HCT116 (cell line): ENCODE measurements at regions not wholly inside any gene's neighbourhood (a gene's known extent, or its start where the extent isn't known, plus 50 kb on each side); places are given as distances from the start of the nearest gene placed in this dataset.

ENCODE experiments used
- ATAC-seq: fragments of 200-7000 bp; cut with Tn5 transposase; 2 replicates; pipeline ENCODE4 v1.9.1; 2020; ENCODE audit warnings: mild to moderate bottlenecking, moderate library complexity
- BruUV-seq: library from RNA; stranded (reverse); fragments of 400-500 nt; replicated peaks from 2 replicates; lab custom pipeline; 2021; lab: Mats Ljungman, UMichigan
- CTCF ChIA-PET: fragments of 300-600 bp; sonication (Branson Sonifier 250); formaldehyde crosslinking; loops from one replicate; lab custom pipeline; 2021; ENCODE audit warnings: antibody characterized with exemption; lab: Charles Lee
- POLR2A ChIA-PET: fragments of 300-600, 350-600 bp; sonication (Branson Sonifier 250); formaldehyde crosslinking; loops from one replicate; lab custom pipeline; 2021; ENCODE audit warnings: antibody characterized with exemption; lab: Charles Lee
- RAD21 ChIA-PET, 2 experiments: fragments of 300-600 bp; sonication (Branson Sonifier 250); formaldehyde crosslinking; loops; one replicate each; lab custom pipeline; 2023; ENCODE audit warnings: low total read pairs in 2 of 2; ENCODE audit not compliant: uncharacterized antibody in 2 of 2, unreplicated experiment in 2 of 2, low non-redundant PET in 1 of 2; lab: Charles Lee
- DNase-seq: peaks from one replicate; pipeline ENCODE4 v3.0.0-alpha.2; 2010; ENCODE audit warnings: low read depth, low spot score
- H2AFZ ChIP-seq: fragments of 200-600 bp; shearing (Covaris generic), sonication (generic); 2 replicates; pipeline ENCODE4 v1.6.1; 2017; ENCODE audit warnings: low read depth, mixed run types, mixed read lengths, antibody characterized with exemption, low read length; ENCODE audit not compliant: poor library complexity, severe bottlenecking
- H3K27ac ChIP-seq: 2 replicates; pipeline ENCODE4 v1.5.1; 2012; ENCODE audit warnings: low read depth, low read length
- H3K27me3 ChIP-seq: fragments of 200-600 bp; sonication (generic); 2 replicates; pipeline ENCODE4 v1.6.1; 2016; ENCODE audit warnings: mixed run types, low read length, mixed read lengths; ENCODE audit not compliant: insufficient read depth
- H3K36me3 ChIP-seq, 2 experiments: fragments of 200-500 bp in 1 of 2; fragments of 200-600 bp in 1 of 2; sonication (Bioruptor generic) in 1 of 2; sonication (generic) in 1 of 2; 2 replicates each; pipeline versions ENCODE4 v1.5.1 to v1.6.1; 2014 to 2016; ENCODE audit warnings: low read length in 2 of 2, inconsistent platforms in 1 of 2, mixed read lengths in 1 of 2, mixed run types in 1 of 2; ENCODE audit not compliant: insufficient read depth in 2 of 2, control insufficient read depth in 1 of 2
- H3K4me1 ChIP-seq, 2 experiments: fragments of 200-600 bp in 1 of 2; sonication (generic) in 1 of 2; 2 replicates each; pipeline versions ENCODE4 v1.5.1 to v1.6.1; 2012 to 2017; ENCODE audit warnings: low read length in 2 of 2, inconsistent platforms in 1 of 2, mild to moderate bottlenecking in 1 of 2, mixed read lengths in 1 of 2, mixed run types in 1 of 2, moderate library complexity in 1 of 2; ENCODE audit not compliant: insufficient read depth in 2 of 2, control insufficient read depth in 1 of 2
- H3K4me2 ChIP-seq: fragments of 200-600 bp; sonication (generic); 2 replicates; pipeline ENCODE4 v1.6.1; 2017; ENCODE audit warnings: mixed run types, low read length, mixed read lengths
- H3K4me3 ChIP-seq, 2 experiments: fragments of 200-600 bp in 1 of 2; sonication (generic) in 1 of 2; replicated peaks in 1 of 2; 2 replicates each; pipeline ENCODE4 v1.5.1; 2011 to 2016; ENCODE audit warnings: low read length in 2 of 2, control low read depth in 1 of 2, low read depth in 1 of 2, mild to moderate bottlenecking in 1 of 2, mixed read lengths in 1 of 2, mixed run types in 1 of 2
- H3K79me2 ChIP-seq: fragments of 200-600 bp; sonication (generic); 2 replicates; pipeline ENCODE4 v1.6.1; 2017; ENCODE audit warnings: mild to moderate bottlenecking, mixed run types, low read length, moderate library complexity, mixed read lengths; ENCODE audit not compliant: insufficient read depth
- H3K9ac ChIP-seq: fragments of 200-600 bp; sonication (generic); 2 replicates; pipeline ENCODE4 v1.6.1; 2016; ENCODE audit warnings: low read length, mixed read lengths
- H3K9me2 ChIP-seq: fragments of 200-600 bp; sonication (generic), shearing (Covaris generic); 2 replicates; pipeline ENCODE4 v1.6.1; 2017; ENCODE audit warnings: mixed run types, mild to moderate bottlenecking, moderate library complexity; ENCODE audit not compliant: insufficient read depth
- H3K9me3 ChIP-seq, 2 experiments: fragments of 200-500 bp in 1 of 2; fragments of 200-600 bp in 1 of 2; sonication (Bioruptor generic) in 1 of 2; sonication (generic) in 1 of 2; 2 replicates each; pipeline ENCODE4 v1.6.1; 2014 to 2017; ENCODE audit warnings: low read length in 2 of 2, mixed read lengths in 2 of 2, inconsistent platforms in 1 of 2, low read depth in 1 of 2, mild to moderate bottlenecking in 1 of 2, mixed run types in 1 of 2, moderate library complexity in 1 of 2; ENCODE audit not compliant: control insufficient read depth in 1 of 2, insufficient read depth in 1 of 2
- H4K20me1 ChIP-seq: fragments of 200-600 bp; sonication (generic), shearing (Covaris generic); 2 replicates; pipeline ENCODE4 v1.6.1; 2017; ENCODE audit warnings: mixed run types, mild to moderate bottlenecking, moderate library complexity; ENCODE audit not compliant: insufficient read depth
- CTCF ChIP-seq, 3 experiments: fragments of 200-600 bp in 1 of 3; sonication (generic) in 1 of 3; IDR thresholded peaks in 2 of 3; conservative IDR thresholded peaks in 1 of 3; 2 replicates each; pipeline ENCODE4 v1.5.1; 2012 to 2017; ENCODE audit warnings: low read depth in 2 of 3, low read length in 2 of 3, antibody characterized with exemption in 1 of 3, borderline replicate concordance in 1 of 3, control low read depth in 1 of 3, mild to moderate bottlenecking in 1 of 3, mixed read lengths in 1 of 3, mixed run types in 1 of 3, moderate library complexity in 1 of 3; ENCODE audit not compliant: insufficient read depth in 1 of 3
- EGR1 ChIP-seq: IDR thresholded peaks from 2 replicates; pipeline ENCODE4 v1.6.1; 2012; ENCODE audit warnings: low read depth
- ELF1 ChIP-seq: IDR thresholded peaks from 2 replicates; pipeline ENCODE4 v1.6.1; 2012; ENCODE audit warnings: low read depth, borderline replicate concordance
- EZH2phosphoT487 ChIP-seq: fragments of 200-600 bp; IDR thresholded peaks from 2 replicates; pipeline ENCODE4 v1.6.1; 2018; ENCODE audit warnings: antibody characterized with exemption, borderline replicate concordance
- FOSL1 ChIP-seq: IDR thresholded peaks from 2 replicates; pipeline ENCODE4 v1.6.1; 2012; ENCODE audit warnings: low read depth
- POLR2A ChIP-seq: IDR thresholded peaks from 2 replicates; pipeline ENCODE4 v1.7.0; 2011; ENCODE audit warnings: borderline replicate concordance; ENCODE audit not compliant: insufficient read depth, insufficient read length; ENCODE audit errors: extremely low read depth
- REST ChIP-seq: IDR thresholded peaks from 2 replicates; pipeline ENCODE4 v1.6.1; 2012; ENCODE audit warnings: low read depth
- SIN3A ChIP-seq: IDR thresholded peaks from 2 replicates; pipeline ENCODE4 v1.6.1; 2012; ENCODE audit warnings: low read depth
- YY1 ChIP-seq: IDR thresholded peaks from 2 replicates; pipeline ENCODE4 v1.6.1; 2011; ENCODE audit warnings: low read length, low read depth, moderate library complexity, mild to moderate bottlenecking; ENCODE audit not compliant: insufficient replicate concordance; ENCODE audit errors: extremely low read depth
- ZBTB33 ChIP-seq: IDR thresholded peaks from 2 replicates; pipeline ENCODE4 v1.6.1; 2011; ENCODE audit warnings: mild to moderate bottlenecking, low read length, moderate library complexity; ENCODE audit not compliant: insufficient replicate concordance; ENCODE audit errors: extremely low read depth
- ZFX ChIP-seq: fragments of 450-650 bp; IDR thresholded peaks from 2 replicates; pipeline ENCODE4 v1.6.1; 2017
- ZNF274 ChIP-seq: fragments of 200-500 bp; sonication (Bioruptor generic); IDR thresholded peaks from 2 replicates; pipeline ENCODE4 v1.6.1; 2014; ENCODE audit warnings: mild to moderate bottlenecking, low read depth, low read length, inconsistent platforms
- intact Hi-C: fragments of 100-400 bp; cut with micrococcal nuclease; formaldehyde crosslinking; loops from 2 replicates; pipeline ENCODE4 v1.10.0; 2022

DNA sequence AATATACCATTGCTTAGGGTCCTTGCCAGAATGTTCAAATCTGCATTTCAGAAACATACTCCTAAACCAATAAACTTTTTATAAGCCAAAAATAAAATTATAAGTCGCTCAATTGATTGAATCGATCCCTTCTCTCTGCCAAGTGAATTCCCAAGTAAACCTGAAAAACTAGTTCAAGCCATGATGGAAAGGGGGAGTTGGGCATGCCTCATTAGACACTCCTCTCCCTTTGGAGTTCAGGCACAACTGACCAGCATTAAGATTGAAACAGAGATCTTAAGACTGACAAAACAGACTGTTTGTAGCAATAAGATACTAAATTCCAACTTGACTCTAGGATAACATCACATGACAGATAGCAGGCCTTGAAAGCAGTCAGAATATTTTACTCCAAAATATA, 113.7 kb upstream of the RASGRP1 start:
- Histone ChIP-seq H3K79me2 (no peaks in the 10 kb centered on the region), H2AFZ (no peak overlapping the region), H3K4me3 (no peak overlapping the region), H3K9me3 (no peaks in the 10 kb centered on the region), H3K9ac (no peak overlapping the region), H3K4me1 (no peaks in the 10 kb centered on the region)
- RAD21 ChIA-PET, result no interaction called here
- BruUV-seq, result no TSS peak
- no peak for ATAC-seq
- POLR2A ChIA-PET, result no interaction called here
- TF ChIP-seq SIN3A, result no peak
- no peak for TF ChIP-seq CTCF (IDR thresholded peaks at IDR 0.05 in 2 of 3, conservative IDR thresholded peaks at IDR 0.05 in 1 of 3; ENCODE audit: borderline replicate concordance in 1 of 3, insufficient read depth in 1 of 3, low read depth in 2 of 3, low read length in 2 of 3)
- TF ChIP-seq ELF1, result no peak
- TF ChIP-seq EGR1, result no peak
- TF ChIP-seq EZH2phosphoT487, result no peak
- TF ChIP-seq ZBTB33, result no peak
- no peak for TF ChIP-seq FOSL1
- no peak for TF ChIP-seq ZFX
- TF ChIP-seq ZNF274, result no peak
- no peak for TF ChIP-seq REST
- no peak for TF ChIP-seq POLR2A
- TF ChIP-seq YY1, result no peak
- TF ChIP-seq, all 23 proteins: peak for 0
- no peaks in the 10 kb centered on the region for H4K20me1 ChIP-seq
- intact Hi-C loops, result no loop called here
- no peaks in the 10 kb centered on the region for H3K36me3 ChIP-seq
- H3K9me2 ChIP-seq, result no peaks in the 10 kb centered on the region
- no peak overlapping the region for H3K27ac ChIP-seq
- DNase-seq, result no peak
- H3K27me3 ChIP-seq, result no peaks in the 10 kb centered on the region
- CTCF ChIA-PET, result no interaction called here
- H3K4me2 ChIP-seq, result no peak overlapping the region
